Neural progenitor cell (in vitro differentiated cells): ENCODE measurements at regions not wholly inside any gene's neighbourhood (a gene's known extent, or its start where the extent isn't known, plus 50 kb on each side); places are given as distances from the start of the nearest gene placed in this dataset.

ENCODE experiments used
- DNase-seq: peaks from one replicate; pipeline ENCODE4 v3.0.0-alpha.2; 2016; ENCODE audit warnings: low spot score
- H2AFZ ChIP-seq: fragments of 200-600 bp; sonication (generic); replicated peaks from 2 replicates; pipeline ENCODE4 v1.6.1; 2016; ENCODE audit warnings: antibody characterized with exemption
- H3F3A ChIP-seq: fragments of 200-600 bp; sonication (generic); 2 replicates; pipeline ENCODE4 v1.6.1; 2016; ENCODE audit warnings: antibody characterized with exemption, low read depth
- H3K27ac ChIP-seq: fragments of 200-600 bp; sonication (generic); 2 replicates; pipeline ENCODE4 v1.5.1; 2016; ENCODE audit warnings: mild to moderate bottlenecking
- H3K27me3 ChIP-seq: fragments of 200-600 bp; sonication (generic); 2 replicates; pipeline ENCODE4 v1.6.1; 2016; ENCODE audit warnings: mild to moderate bottlenecking, moderate library complexity
- H3K36me3 ChIP-seq: fragments of 200-600 bp; sonication (generic); 2 replicates; pipeline ENCODE4 v1.5.1; 2016
- H3K4me1 ChIP-seq: fragments of 200-600 bp; sonication (generic); 2 replicates; pipeline ENCODE4 v1.6.1; 2016; ENCODE audit warnings: mixed run types
- H3K4me2 ChIP-seq: fragments of 200-600 bp; sonication (generic); 2 replicates; pipeline ENCODE4 v1.6.1; 2016
- H3K4me3 ChIP-seq: fragments of 200-600 bp; sonication (generic); 2 replicates; pipeline ENCODE4 v1.5.1; 2016
- H3K79me2 ChIP-seq: fragments of 200-600 bp; sonication (generic); 2 replicates; pipeline ENCODE4 v1.6.1; 2016; ENCODE audit warnings: low read depth
- H3K9ac ChIP-seq: fragments of 200-600 bp; sonication (generic); 2 replicates; pipeline ENCODE4 v1.6.1; 2016
- H3K9me3 ChIP-seq: fragments of 200-600 bp; sonication (generic); 2 replicates; pipeline ENCODE4 v1.5.1; 2016; ENCODE audit warnings: low read depth
- H4K20me1 ChIP-seq: fragments of 200-600 bp; sonication (generic); 2 replicates; pipeline ENCODE4 v1.6.1; 2016; ENCODE audit warnings: low read depth
- H3K27ac Mint-ChIP-seq: 3 replicates; pipeline ENCODE4 v1.8.0; 2021; ENCODE audit warnings: mixed read lengths
- H3K27me3 Mint-ChIP-seq: 2 replicates; pipeline ENCODE4 v1.8.0; 2022; ENCODE audit warnings: low read depth, mild to moderate bottlenecking, inconsistent platforms, moderate library complexity, mixed read lengths; ENCODE audit not compliant: insufficient read depth
- H3K36me3 Mint-ChIP-seq: 3 replicates; pipeline ENCODE4 v1.8.0; 2021; ENCODE audit warnings: mixed read lengths
- H3K4me1 Mint-ChIP-seq: 3 replicates; pipeline ENCODE4 v1.8.0; 2021; ENCODE audit warnings: mixed read lengths
- H3K4me3 Mint-ChIP-seq: 3 replicates; pipeline ENCODE4 v1.8.0; 2021; ENCODE audit warnings: mild to moderate bottlenecking, moderate library complexity, mixed read lengths
- H3K9me3 Mint-ChIP-seq: 3 replicates; pipeline ENCODE4 v1.8.0; 2020; ENCODE audit warnings: mixed read lengths
- CTCF ChIP-seq: fragments of 200-600 bp; sonication (generic); IDR thresholded peaks from 2 replicates; pipeline ENCODE4 v1.5.1; 2017; ENCODE audit warnings: antibody characterized with exemption, mild to moderate bottlenecking
- EZH2 ChIP-seq: fragments of 200-600 bp; sonication (generic); IDR thresholded peaks from 2 replicates; pipeline ENCODE4 v1.6.1; 2017; ENCODE audit warnings: antibody characterized with exemption, mild to moderate bottlenecking, moderate library complexity
- EZH2phosphoT487 ChIP-seq: fragments of 200-600 bp; sonication (generic); IDR thresholded peaks from 2 replicates; pipeline ENCODE4 v1.6.1; 2017; ENCODE audit warnings: antibody characterized with exemption

- Histone ChIP-seq H3K4me2 (no peak overlapping the region), H3K4me1 (peaks cover 14% of the 10 kb centered on the region), H3K9ac (no peak overlapping the region), H2AFZ (no peak overlapping the region), H3K79me2 (no peaks in the 10 kb centered on the region), H3K9me3 (no peaks in the 10 kb centered on the region), H3K36me3 (no peaks in the 10 kb centered on the region), H4K20me1 (no peaks in the 10 kb centered on the region), H3K27ac (no peak overlapping the region), H3K27me3 (peaks cover 15% of the 10 kb centered on the region), H3K4me3 (no peak overlapping the region), H3F3A (peaks cover 14% of the 10 kb centered on the region)
- H3K27me3 Mint-ChIP-seq = peaks cover 10% of the 10 kb centered on the region
- no peak for DNase-seq
- H3K4me3 Mint-ChIP-seq = no peak overlapping the region
- peaks cover 21% of the 10 kb centered on the region for H3K4me1 Mint-ChIP-seq
- no peak overlapping the region for H3K27ac Mint-ChIP-seq
- no peaks in the 10 kb centered on the region for H3K36me3 Mint-ChIP-seq
- peaks cover 2% of the 10 kb centered on the region for H3K9me3 Mint-ChIP-seq
- no peak for TF ChIP-seq CTCF
- no peak for TF ChIP-seq EZH2
- no peak for TF ChIP-seq EZH2phosphoT487
These were observed 1458.6 kb downstream of the BRD1 start for GRCh38 chr22:48368975-48369525.

GRCh38 chr22:48367731-48368130 is 1459.9 kb downstream of the BRD1 start:
- H3K4me3 ChIP-seq = no peak overlapping the region
- Mint-ChIP-seq H3K4me1 (peaks cover 19% of the 10 kb centered on the region), H3K4me3 (no peak overlapping the region), H3K9me3 (peaks cover 2% of the 10 kb centered on the region), H3K27ac (no peak overlapping the region), H3K36me3 (no peaks in the 10 kb centered on the region), H3K27me3 (peaks cover 10% of the 10 kb centered on the region)
- H2AFZ ChIP-seq = no peak overlapping the region
- peaks cover 14% of the 10 kb centered on the region for H3K4me1 ChIP-seq
- peaks cover 14% of the 10 kb centered on the region for H3F3A ChIP-seq
- H3K27me3 ChIP-seq = peaks cover 15% of the 10 kb centered on the region
- no peak overlapping the region for H3K9ac ChIP-seq
- no peak for TF ChIP-seq EZH2phosphoT487
- TF ChIP-seq EZH2 = no peak
- no peak for TF ChIP-seq CTCF
- H3K36me3 ChIP-seq = no peaks in the 10 kb centered on the region
- DNase-seq = no peak
- H3K4me2 ChIP-seq = no peak overlapping the region
- H3K79me2 ChIP-seq = no peaks in the 10 kb centered on the region
- H4K20me1 ChIP-seq = no peaks in the 10 kb centered on the region
- H3K27ac ChIP-seq = no peak overlapping the region
- H3K9me3 ChIP-seq = no peaks in the 10 kb centered on the region

GRCh38 chr22:48366591-48366990 is 1461.1 kb downstream of the BRD1 start:
- Mint-ChIP-seq H3K9me3 (peaks cover 2% of the 10 kb centered on the region), H3K4me3 (no peak overlapping the region), H3K36me3 (no peaks in the 10 kb centered on the region), H3K4me1 (peaks cover 19% of the 10 kb centered on the region), H3K27ac (no peak overlapping the region), H3K27me3 (peaks cover 10% of the 10 kb centered on the region)
- TF ChIP-seq EZH2 = no peak
- Histone ChIP-seq H3K27ac (no peak overlapping the region), H3K9ac (no peak overlapping the region), H3K36me3 (no peaks in the 10 kb centered on the region), H3K79me2 (no peaks in the 10 kb centered on the region), H2AFZ (no peak overlapping the region), H3K4me1 (peaks cover 14% of the 10 kb centered on the region), H3K9me3 (no peaks in the 10 kb centered on the region), H3K4me2 (no peak overlapping the region), H3F3A (peaks cover 14% of the 10 kb centered on the region), H3K27me3 (peaks cover 15% of the 10 kb centered on the region), H4K20me1 (no peaks in the 10 kb centered on the region), H3K4me3 (no peak overlapping the region)
- DNase-seq = no peak

GRCh38 chr22:48366056-48366455 is 1461.6 kb downstream of the BRD1 start:
- Mint-ChIP-seq H3K9me3 (peaks cover 2% of the 10 kb centered on the region), H3K4me1 (peaks cover 16% of the 10 kb centered on the region), H3K27ac (no peak overlapping the region), H3K27me3 (peaks cover 10% of the 10 kb centered on the region), H3K36me3 (no peaks in the 10 kb centered on the region), H3K4me3 (no peak overlapping the region)
- peaks cover 14% of the 10 kb centered on the region for H3F3A ChIP-seq
- no peak overlapping the region for H2AFZ ChIP-seq
- H3K9ac ChIP-seq = no peak overlapping the region
- no peaks in the 10 kb centered on the region for H3K79me2 ChIP-seq
- H3K36me3 ChIP-seq = no peaks in the 10 kb centered on the region
- TF ChIP-seq CTCF (no peak), EZH2phosphoT487 (no peak), EZH2 (no peak)
- no peak overlapping the region for H3K27ac ChIP-seq
- H4K20me1 ChIP-seq = no peaks in the 10 kb centered on the region
- H3K4me2 ChIP-seq = no peak overlapping the region
- H3K9me3 ChIP-seq = no peaks in the 10 kb centered on the region
- H3K4me1 ChIP-seq = peaks cover 14% of the 10 kb centered on the region
- no peak for DNase-seq
- no peak overlapping the region for H3K4me3 ChIP-seq
- H3K27me3 ChIP-seq = peaks cover 15% of the 10 kb centered on the region
